ENCODE measurements at regions not wholly inside any gene's neighbourhood (a gene's known extent, or its start where the extent isn't known, plus 50 kb on each side); places are given as distances from the start of the nearest gene placed in this dataset.
A peak's percentile ranks its signal among the peaks of the same experiment; 100 is the strongest.

DNA sequence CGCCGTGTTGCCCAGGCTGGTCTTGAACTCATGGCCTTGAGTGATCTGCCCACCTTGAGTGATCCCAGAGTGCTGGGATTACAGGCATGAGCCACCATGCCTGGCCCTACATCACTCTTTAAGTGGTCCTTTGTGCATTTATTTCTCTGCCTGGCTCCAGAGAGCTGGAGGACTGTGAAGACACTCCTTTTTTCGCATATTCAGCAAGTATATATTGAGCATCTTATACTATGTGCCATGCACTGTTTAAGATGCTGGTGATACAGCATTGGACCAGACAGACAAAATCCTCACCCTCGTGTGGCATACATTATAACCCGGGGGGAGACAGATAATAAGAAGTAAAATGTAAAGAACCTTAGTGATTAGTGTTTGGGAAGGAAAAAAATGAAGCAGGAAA, 66.8 kb upstream of the NPAS1 start:
- no peak for ATAC-seq
- H3K79me2 ChIP-seq (ENCODE audit: low read length): peaks cover 58% of the 10 kb centered on the region

DNA sequence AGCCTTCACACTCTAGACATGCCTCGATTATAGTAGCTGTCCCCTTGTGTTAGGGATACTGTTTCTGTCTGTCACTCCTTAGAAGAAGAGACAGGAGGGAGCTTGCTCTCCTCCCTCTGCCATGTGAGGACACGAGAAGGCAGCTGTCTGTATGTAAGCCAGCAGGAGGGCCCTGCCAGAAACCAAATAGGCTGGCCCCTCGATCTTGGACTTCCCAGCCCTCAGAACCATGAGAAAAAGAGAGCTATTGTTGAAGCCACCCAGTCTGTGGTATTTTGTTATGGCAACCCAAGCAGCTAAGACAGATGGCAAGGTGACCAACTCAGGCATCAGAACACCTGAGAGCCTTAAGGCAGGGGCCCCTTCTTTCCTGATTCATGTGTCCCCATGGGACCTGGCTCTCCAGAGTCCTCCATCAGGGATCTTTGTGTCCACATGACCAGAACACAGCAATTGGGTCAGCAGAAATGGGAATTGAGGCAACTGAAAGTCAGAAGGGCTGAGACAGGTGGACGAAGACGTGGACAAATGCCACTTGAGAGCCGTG, 65.6 kb upstream of the NPAS1 start:
- no peaks in the 10 kb centered on the region for H3K9me3 ChIP-seq (ENCODE audit: low read length)
- ATAC-seq: no peak
- no peak overlapping the region for H3K9ac ChIP-seq (ENCODE audit: low read length)
- H3K4me3 ChIP-seq (ENCODE audit: low read length): no peak overlapping the region
- no peak overlapping the region for H3K4me2 ChIP-seq (ENCODE audit: low read length)
- BruUV-seq (replicated peaks): no TSS peak
- H3F3A ChIP-seq (ENCODE audit: low read length, unreplicated experiment): peaks cover 5% of the 10 kb centered on the region
- no peak overlapping the region for H3K27ac ChIP-seq (ENCODE audit: low read length)
- H3K36me3 ChIP-seq (ENCODE audit: low read depth, low read length): no peaks in the 10 kb centered on the region
- no peaks in the 10 kb centered on the region for H4K20me1 ChIP-seq (ENCODE audit: low read length)
- no peaks in the 10 kb centered on the region for H3K9me2 ChIP-seq (replicated peaks; ENCODE audit: low read length)
- TF ChIP-seq EZH2phosphoT487 (IDR thresholded peaks at IDR 0.05; ENCODE audit: borderline replicate concordance, low read length) (no peak), EZH2 (IDR thresholded peaks at IDR 0.05; ENCODE audit: low read length, unreplicated experiment) (no peak)
- TF ChIP-seq, protein P1, sequence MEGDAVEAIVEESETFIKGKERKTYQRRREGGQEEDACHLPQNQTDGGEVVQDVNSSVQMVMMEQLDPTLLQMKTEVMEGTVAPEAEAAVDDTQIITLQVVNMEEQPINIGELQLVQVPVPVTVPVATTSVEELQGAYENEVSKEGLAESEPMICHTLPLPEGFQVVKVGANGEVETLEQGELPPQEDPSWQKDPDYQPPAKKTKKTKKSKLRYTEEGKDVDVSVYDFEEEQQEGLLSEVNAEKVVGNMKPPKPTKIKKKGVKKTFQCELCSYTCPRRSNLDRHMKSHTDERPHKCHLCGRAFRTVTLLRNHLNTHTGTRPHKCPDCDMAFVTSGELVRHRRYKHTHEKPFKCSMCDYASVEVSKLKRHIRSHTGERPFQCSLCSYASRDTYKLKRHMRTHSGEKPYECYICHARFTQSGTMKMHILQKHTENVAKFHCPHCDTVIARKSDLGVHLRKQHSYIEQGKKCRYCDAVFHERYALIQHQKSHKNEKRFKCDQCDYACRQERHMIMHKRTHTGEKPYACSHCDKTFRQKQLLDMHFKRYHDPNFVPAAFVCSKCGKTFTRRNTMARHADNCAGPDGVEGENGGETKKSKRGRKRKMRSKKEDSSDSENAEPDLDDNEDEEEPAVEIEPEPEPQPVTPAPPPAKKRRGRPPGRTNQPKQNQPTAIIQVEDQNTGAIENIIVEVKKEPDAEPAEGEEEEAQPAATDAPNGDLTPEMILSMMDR (conservative IDR thresholded peaks at IDR 0.05; ENCODE audit: low read depth, low read length): no peak
- ChIA-PET CTCF (no interaction called here), POLR2A (ENCODE audit: unreplicated experiment) (no interaction called here)
- no peak for DNase-seq
- H3K27me3 ChIP-seq (ENCODE audit: low read length): no peaks in the 10 kb centered on the region
- H2AFZ ChIP-seq (ENCODE audit: low read length): no peak overlapping the region
- intact Hi-C loops (cut with micrococcal nuclease): loop anchor here (5.0 kb wide), 1 partner anchor 38 kb away; no protein-coding TSS in a partner anchor
- peaks cover 43% of the 10 kb centered on the region for H3K4me1 ChIP-seq (ENCODE audit: insufficient read depth, low read length)
- peaks cover 57% of the 10 kb centered on the region for H3K79me2 ChIP-seq (ENCODE audit: low read length)

More for the DNA sequence above, 66.8 kb upstream of the NPAS1 start:
- H3K27me3 ChIP-seq (ENCODE audit: low read length): no peaks in the 10 kb centered on the region
- no peaks in the 10 kb centered on the region for H3K9me3 ChIP-seq (ENCODE audit: low read length)
- BruUV-seq (replicated peaks): no TSS peak
- no peak overlapping the region for H3K4me3 ChIP-seq (ENCODE audit: low read length)
- no peak for DNase-seq
- H3K27ac ChIP-seq (ENCODE audit: low read length): no peak overlapping the region
- no peaks in the 10 kb centered on the region for H3K36me3 ChIP-seq (ENCODE audit: low read depth, low read length)
- no peak overlapping the region for H3K9ac ChIP-seq (ENCODE audit: low read length)
- ChIA-PET CTCF (no interaction called here), POLR2A (ENCODE audit: unreplicated experiment) (no interaction called here)
- H3K4me1 ChIP-seq (ENCODE audit: insufficient read depth, low read length): peaks cover 43% of the 10 kb centered on the region
- H2AFZ ChIP-seq (ENCODE audit: low read length): no peak overlapping the region
- H3K4me2 ChIP-seq (ENCODE audit: low read length): no peak overlapping the region
- no peaks in the 10 kb centered on the region for H4K20me1 ChIP-seq (ENCODE audit: low read length)
- intact Hi-C loops (cut with micrococcal nuclease): loop anchor here (5.0 kb wide), 1 partner anchor 39 kb away; no protein-coding TSS in a partner anchor
- TF ChIP-seq, protein P1 (conservative IDR thresholded peaks at IDR 0.05; ENCODE audit: low read depth, low read length): no peak
- no peak for TF ChIP-seq EZH2phosphoT487 (IDR thresholded peaks at IDR 0.05; ENCODE audit: borderline replicate concordance, low read length)
- H3F3A ChIP-seq (ENCODE audit: low read length, unreplicated experiment): peaks cover 5% of the 10 kb centered on the region
- H3K9me2 ChIP-seq (replicated peaks; ENCODE audit: low read length): no peaks in the 10 kb centered on the region

DNA sequence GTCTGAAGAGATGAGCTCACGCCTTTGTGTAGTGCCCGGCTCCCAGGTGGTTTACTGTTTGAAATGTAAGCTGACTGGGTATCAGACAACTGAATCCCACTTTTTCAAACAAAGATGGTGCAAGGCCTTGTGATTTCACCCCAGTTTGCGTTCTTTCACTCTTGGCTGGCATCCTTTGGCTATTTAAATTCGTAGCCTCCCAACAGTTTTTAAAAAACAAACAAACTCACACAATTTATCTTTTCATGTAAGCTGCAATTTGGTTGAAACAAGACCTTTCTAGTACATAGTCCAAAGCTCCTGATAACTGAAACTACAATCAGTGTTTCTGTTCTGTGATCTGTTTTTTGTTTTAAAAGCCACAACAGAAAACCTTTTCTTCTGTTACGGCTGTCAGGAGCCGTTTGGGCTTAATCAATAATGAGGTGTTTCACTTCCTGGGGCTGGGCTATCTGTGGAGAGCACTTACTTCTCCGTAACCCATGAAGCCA, 65.1 kb upstream of the NPAS1 start:
- Histone ChIP-seq H3K9me3 (ENCODE audit: low read length) (no peaks in the 10 kb centered on the region), H3K9me2 (replicated peaks; ENCODE audit: low read length) (no peaks in the 10 kb centered on the region), H3K9ac (ENCODE audit: low read length) (no peak overlapping the region), H4K20me1 (ENCODE audit: low read length) (no peaks in the 10 kb centered on the region), H3K4me1 (ENCODE audit: insufficient read depth, low read length) (peaks cover 43% of the 10 kb centered on the region), H3K79me2 (ENCODE audit: low read length) (peaks cover 53% of the 10 kb centered on the region), H2AFZ (ENCODE audit: low read length) (no peak overlapping the region), H3K4me3 (ENCODE audit: low read length) (no peak overlapping the region), H3K27me3 (ENCODE audit: low read length) (no peaks in the 10 kb centered on the region), H3F3A (ENCODE audit: low read length, unreplicated experiment) (peaks cover 5% of the 10 kb centered on the region), H3K4me2 (ENCODE audit: low read length) (peak overlapping the region; percentile 75; the same call in 1 of the 2 replicates), H3K36me3 (ENCODE audit: low read depth, low read length) (no peaks in the 10 kb centered on the region), H3K27ac (ENCODE audit: low read length) (peak overlapping the region; percentile 79)
- POLR2A ChIA-PET (ENCODE audit: unreplicated experiment): no interaction called here
- BruUV-seq (replicated peaks): no TSS peak
- no peak for TF ChIP-seq EZH2 (IDR thresholded peaks at IDR 0.05; ENCODE audit: low read length, unreplicated experiment)
- no peak for TF ChIP-seq EZH2phosphoT487 (IDR thresholded peaks at IDR 0.05; ENCODE audit: borderline replicate concordance, low read length)
- TF ChIP-seq, protein P1 (conservative IDR thresholded peaks at IDR 0.05; ENCODE audit: low read depth, low read length): no peak
- DNase-seq (no peak), ATAC-seq (no peak)
- CTCF ChIA-PET: no interaction called here
- intact Hi-C loops (cut with micrococcal nuclease): loop anchor here (5.0 kb wide), 1 partner anchor 38 kb away; no protein-coding TSS in a partner anchor

Data from PC-3 (cell line).